IPS-NIHi11 (cell line): ENCODE measurements at regions not wholly inside any gene's neighbourhood (a gene's known extent, or its start where the extent isn't known, plus 50 kb on each side); places are given as distances from the start of the nearest gene placed in this dataset.

Source experiments
- DNase-seq: peaks from one replicate; pipeline ENCODE4 v3.0.0; 2012; ENCODE audit warnings: mixed read lengths, low spot score

- DNase-seq = no peak
These were observed 76.6 kb upstream of the ZNF516 start for GRCh38 chr18:76571689-76572088.

GRCh38 chr18:76570856-76571255, 75.8 kb upstream of the ZNF516 start:
- no peak for DNase-seq

- DNase-seq = no peak
These were observed 74.8 kb upstream of the ZNF516 start for GRCh38 chr18:76569644-76570419.

GRCh38 chr18:76568731-76569130, 73.7 kb upstream of the ZNF516 start:
- DNase-seq = no peak

- DNase-seq = no peak
These were observed 72.9 kb upstream of the ZNF516 start for GRCh38 chr18:76567835-76568445.

GRCh38 chr18:76566987-76567386, 71.9 kb upstream of the ZNF516 start:
- no peak for DNase-seq

- DNase-seq = peak; percentile 89
These were observed 70.5 kb upstream of the ZNF516 start for GRCh38 chr18:76565238-76566173.

- no peak for DNase-seq
These were observed 69.7 kb upstream of the ZNF516 start for GRCh38 chr18:76564655-76565237.

GRCh38 chr18:76564117-76564516, 69.1 kb upstream of the ZNF516 start:
- no peak for DNase-seq

GRCh38 chr18:76562286-76563122, 67.5 kb upstream of the ZNF516 start:
- DNase-seq = no peak

- DNase-seq = peak; percentile 69
These were observed 64.0 kb upstream of the ZNF516 start for GRCh38 chr18:76558881-76559667.

GRCh38 chr18:76557026-76557575, 62.1 kb upstream of the ZNF516 start:
- DNase-seq = no peak

GRCh38 chr18:76554547-76555222, 59.6 kb upstream of the ZNF516 start:
- DNase-seq = no peak

GRCh38 chr18:76553715-76554546, 58.9 kb upstream of the ZNF516 start:
- no peak for DNase-seq

GRCh38 chr18:76548541-76548940, 53.5 kb upstream of the ZNF516 start:
- no peak for DNase-seq

- no peak for DNase-seq
These were observed 52.3 kb upstream of the ZNF516 start for GRCh38 chr18:76547296-76547695.

GRCh38 chr18:76546436-76546835, 51.4 kb upstream of the ZNF516 start:
- DNase-seq = no peak

GRCh38 chr18:76546088-76546435, 51.0 kb upstream of the ZNF516 start:
- DNase-seq = no peak
